GM12878 (cell line): ENCODE measurements at regions not wholly inside any gene's neighbourhood (a gene's known extent, or its start where the extent isn't known, plus 50 kb on each side); places are given as distances from the start of the nearest gene placed in this dataset.
A peak's percentile ranks its signal among the peaks of the same experiment; 100 is the strongest.

Source experiments
- ATAC-seq: fragments of 200-7000 bp; cut with Tn5 transposase; 3 replicates; pipeline ENCODE4 v1.9.1; 2020; ENCODE audit warnings: mild to moderate bottlenecking, moderate library complexity
- BruUV-seq: library from RNA; stranded (reverse); fragments of 400-500 nt; replicated peaks from 2 replicates; lab custom pipeline; 2021; lab: Mats Ljungman, UMichigan
- CTCF ChIA-PET: fragments of 300-600 bp; sonication (Branson Sonifier 250); formaldehyde crosslinking; extraction: SDS; loops from one replicate; lab custom pipeline; 2021; ENCODE audit warnings: inconsistent platforms; lab: Yijun Ruan, JAX
- POLR2A ChIA-PET: fragments of 350-600 bp; formaldehyde crosslinking; extraction: SDS; loops from one replicate; lab custom pipeline; 2021; ENCODE audit warnings: inconsistent platforms; lab: Charles Lee
- RAD21 ChIA-PET: fragments of 300-600 bp; sonication (Branson Sonifier 250); formaldehyde crosslinking; loops from one replicate; lab custom pipeline; 2023; ENCODE audit warnings: antibody characterized with exemption; ENCODE audit not compliant: unreplicated experiment; lab: Charles Lee
- SMC1A ChIA-PET: fragments of 300-600 bp; sonication (Branson Sonifier 250); formaldehyde crosslinking; loops from one replicate; lab custom pipeline; 2023; ENCODE audit not compliant: unreplicated experiment, uncharacterized antibody; lab: Charles Lee
- DNase-seq: peaks from one replicate; pipeline ENCODE4 v3.0.0-alpha.2; 2011; ENCODE audit warnings: low read depth, low spot score
- FAIRE-seq: peaks from 3 replicates; lab custom pipeline; 2011; peaks lifted over from hg19 to GRCh38; lab: Jason Lieb, UNC
- H2AFZ ChIP-seq: 2 replicates; pipeline ENCODE4 v1.6.0; 2011; ENCODE audit warnings: low read depth, low read length, control low read depth; ENCODE audit not compliant: control insufficient read depth
- H3K27ac ChIP-seq: 2 replicates; pipeline ENCODE4 v1.5.1; 2011; ENCODE audit warnings: control low read depth; ENCODE audit not compliant: control insufficient read depth, insufficient read depth
- H3K27me3 ChIP-seq, 2 experiments: replicated peaks in 1 of 2; 2 replicates each; pipeline versions ENCODE4 v1.6.0 to v1.6.1; 2011; ENCODE audit warnings: low read length in 1 of 2; ENCODE audit not compliant: control insufficient read depth in 2 of 2, insufficient read depth in 2 of 2
- H3K36me3 ChIP-seq, 2 experiments: 2 replicates each; pipeline ENCODE4 v1.5.1; 2011; ENCODE audit warnings: low read length in 1 of 2; ENCODE audit not compliant: control insufficient read depth in 2 of 2, insufficient read depth in 2 of 2
- H3K4me1 ChIP-seq: 2 replicates; pipeline ENCODE4 v1.6.1; 2011; ENCODE audit warnings: mild to moderate bottlenecking, low read length, moderate library complexity, mixed read lengths; ENCODE audit not compliant: control insufficient read depth, insufficient read depth
- H3K4me2 ChIP-seq: 2 replicates; pipeline ENCODE4 v1.6.0; 2011; ENCODE audit warnings: control low read depth; ENCODE audit not compliant: control insufficient read depth, insufficient read depth
- H3K4me3 ChIP-seq: fragments of 200-600 bp; sonication (generic); 2 replicates; pipeline ENCODE4 v1.5.1; 2016
- H3K79me2 ChIP-seq: 2 replicates; pipeline ENCODE4 v1.6.0; 2011; ENCODE audit warnings: low read length; ENCODE audit not compliant: control insufficient read depth, insufficient read depth
- H3K9ac ChIP-seq: 2 replicates; pipeline ENCODE4 v1.8.0; 2011; ENCODE audit warnings: low read length, control low read depth, mixed read lengths; ENCODE audit not compliant: control insufficient read depth, insufficient read depth
- H3K9me3 ChIP-seq: replicated peaks from 3 replicates; pipeline ENCODE4 v1.5.1; 2011; ENCODE audit warnings: mild to moderate bottlenecking, low read length; ENCODE audit not compliant: control insufficient read depth, insufficient read depth
- H4K20me1 ChIP-seq: 2 replicates; pipeline ENCODE4 v1.6.0; 2011; ENCODE audit not compliant: control insufficient read depth, insufficient read depth
- ATF7 ChIP-seq: fragments of 450-650 bp; IDR thresholded peaks from 2 replicates; pipeline ENCODE4 v1.6.1; 2016; ENCODE audit warnings: low read depth, mild to moderate bottlenecking
- CHD1 ChIP-seq: IDR thresholded peaks from 2 replicates; pipeline ENCODE4 v1.6.1; 2012; ENCODE audit warnings: low read depth, low read length, improper control_type of control experiment
- IKZF2 ChIP-seq, 2 experiments: fragments of 450-650 bp; IDR thresholded peaks; 2 replicates each; pipeline ENCODE4 v1.6.1; 2017; ENCODE audit warnings: mild to moderate bottlenecking in 2 of 2, moderate library complexity in 2 of 2
- MLLT1 ChIP-seq: fragments of 450-650 bp; IDR thresholded peaks from 2 replicates; pipeline ENCODE4 v1.6.1; 2016; ENCODE audit warnings: mild to moderate bottlenecking
- MTA2 ChIP-seq: fragments of 450-650 bp; IDR thresholded peaks from 2 replicates; pipeline ENCODE4 v1.6.1; 2016; ENCODE audit warnings: low read depth, mild to moderate bottlenecking, moderate library complexity
- RAD21 ChIP-seq: IDR thresholded peaks from 2 replicates; pipeline ENCODE4 v1.6.1; 2011; ENCODE audit warnings: mild to moderate bottlenecking, low read depth, low read length, moderate library complexity; ENCODE audit not compliant: insufficient read depth
- RUNX3 ChIP-seq: IDR thresholded peaks from 2 replicates; pipeline ENCODE4 v1.6.1; 2012; ENCODE audit warnings: low read length, inconsistent platforms
- SMARCA5 ChIP-seq: fragments of 450-650 bp; IDR thresholded peaks from 2 replicates; pipeline ENCODE4 v1.6.1; 2017; ENCODE audit warnings: mild to moderate bottlenecking
- ZBTB11 ChIP-seq: fragments of 450-650 bp; formaldehyde crosslinking; IDR thresholded peaks from 2 replicates; pipeline ENCODE4 v1.5.0; 2022; ENCODE audit warnings: mild to moderate bottlenecking, missing genetic modification characterization
- ZNF24 ChIP-seq: fragments of 450-650 bp; IDR thresholded peaks from 2 replicates; pipeline ENCODE4 v1.6.1; 2017; ENCODE audit warnings: antibody characterized with exemption, mild to moderate bottlenecking
- WGBS: methylation state at CpG from one replicate; pipeline ENCODE4 v1.1.6; 2016; ENCODE audit warnings: low lambda C conversion rate; ENCODE audit not compliant: insufficient replicate concordance, insufficient coverage; ENCODE audit errors: missing lambda C conversion rate; 5-methylcytosine and 5-hydroxymethylcytosine counted together
- in situ Hi-C: fragments of 300-500 bp; cut with MboI; formaldehyde crosslinking; loops from 9 replicates; pipeline ENCODE4 v1.14.3; 2018; ENCODE audit warnings: mixed read lengths
- intact Hi-C: fragments of 100-400 bp; cut with micrococcal nuclease; formaldehyde crosslinking; loops from one replicate; pipeline ENCODE4 v1.14.2; 2022; ENCODE audit not compliant: unreplicated experiment
- TF ChIP-seq, protein P1 (sequence below): IDR thresholded peaks from 2 replicates; pipeline ENCODE4 v1.6.1; 2012; ENCODE audit warnings: low read depth, low read length, improper control_type of control experiment
- TF ChIP-seq, protein P2 (sequence below): fragments of 150-350 bp; IDR thresholded peaks from 2 replicates; pipeline ENCODE4 v1.6.1; 2014; ENCODE audit warnings: mild to moderate bottlenecking, low read depth, low read length
- TF ChIP-seq, protein P3 (sequence below): IDR thresholded peaks from 2 replicates; pipeline ENCODE4 v1.6.1; 2012; ENCODE audit warnings: low read length, inconsistent platforms

- TF ChIP-seq ZNF24: no peak
- TF ChIP-seq RAD21: no peak
- TF ChIP-seq SMARCA5: no peak
- no peak for TF ChIP-seq MTA2
- TF ChIP-seq, protein P1, sequence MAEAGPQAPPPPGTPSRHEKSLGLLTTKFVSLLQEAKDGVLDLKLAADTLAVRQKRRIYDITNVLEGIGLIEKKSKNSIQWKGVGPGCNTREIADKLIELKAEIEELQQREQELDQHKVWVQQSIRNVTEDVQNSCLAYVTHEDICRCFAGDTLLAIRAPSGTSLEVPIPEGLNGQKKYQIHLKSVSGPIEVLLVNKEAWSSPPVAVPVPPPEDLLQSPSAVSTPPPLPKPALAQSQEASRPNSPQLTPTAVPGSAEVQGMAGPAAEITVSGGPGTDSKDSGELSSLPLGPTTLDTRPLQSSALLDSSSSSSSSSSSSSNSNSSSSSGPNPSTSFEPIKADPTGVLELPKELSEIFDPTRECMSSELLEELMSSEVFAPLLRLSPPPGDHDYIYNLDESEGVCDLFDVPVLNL: no peak
Measured at GRCh38 chr13:71055047-71055446, 812.0 kb downstream of the DACH1 start (continued).

- ATAC-seq (peak; percentile 79), DNase-seq (no peak), FAIRE-seq (peak; percentile 82)
- RAD21 ChIA-PET: no interaction called here
- BruUV-seq: no TSS peak
- Histone ChIP-seq H3K9ac (no peak overlapping the region), H3K4me3 (no peak overlapping the region), H3K27ac (no peak overlapping the region), H4K20me1 (no peaks in the 10 kb centered on the region), H3K79me2 (no peaks in the 10 kb centered on the region), H3K4me2 (peak overlapping the region; percentile 25; the same call in 1 of the 2 replicates), H2AFZ (no peak overlapping the region), H3K4me1 (peaks cover 10% of the 10 kb centered on the region), H3K9me3 (peaks cover 2% of the 10 kb centered on the region; the same call in 1 of the 3 replicates), H3K27me3 (no peaks in the 10 kb centered on the region), H3K36me3 (no peaks in the 10 kb centered on the region)
- intact Hi-C loops (no loop called here), in situ Hi-C loops (no loop called here)
- CTCF ChIA-PET: no interaction called here
- 0% methylated on average over 1 of the region's 1 CpG for WGBS
- SMC1A ChIA-PET: no interaction called here
- POLR2A ChIA-PET: no interaction called here
- TF ChIP-seq CHD1 (no peak), ZBTB11 (CRISPR knock-in tag) (no peak), ATF7 (0 out of 2 replicates have a peak, but pooled peaks have one; percentile 20), IKZF2 (IDR thresholded peaks at IDR 0.05) (peak; percentile 40 to 41; a peak in 1 of 4 replicates), MLLT1 (peak; percentile 68; the same call in 1 of the 2 replicates), RUNX3 (peak; percentile 91)
- TF ChIP-seq, protein P2, sequence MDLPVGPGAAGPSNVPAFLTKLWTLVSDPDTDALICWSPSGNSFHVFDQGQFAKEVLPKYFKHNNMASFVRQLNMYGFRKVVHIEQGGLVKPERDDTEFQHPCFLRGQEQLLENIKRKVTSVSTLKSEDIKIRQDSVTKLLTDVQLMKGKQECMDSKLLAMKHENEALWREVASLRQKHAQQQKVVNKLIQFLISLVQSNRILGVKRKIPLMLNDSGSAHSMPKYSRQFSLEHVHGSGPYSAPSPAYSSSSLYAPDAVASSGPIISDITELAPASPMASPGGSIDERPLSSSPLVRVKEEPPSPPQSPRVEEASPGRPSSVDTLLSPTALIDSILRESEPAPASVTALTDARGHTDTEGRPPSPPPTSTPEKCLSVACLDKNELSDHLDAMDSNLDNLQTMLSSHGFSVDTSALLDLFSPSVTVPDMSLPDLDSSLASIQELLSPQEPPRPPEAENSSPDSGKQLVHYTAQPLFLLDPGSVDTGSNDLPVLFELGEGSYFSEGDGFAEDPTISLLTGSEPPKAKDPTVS: no peak
- TF ChIP-seq, protein P3, sequence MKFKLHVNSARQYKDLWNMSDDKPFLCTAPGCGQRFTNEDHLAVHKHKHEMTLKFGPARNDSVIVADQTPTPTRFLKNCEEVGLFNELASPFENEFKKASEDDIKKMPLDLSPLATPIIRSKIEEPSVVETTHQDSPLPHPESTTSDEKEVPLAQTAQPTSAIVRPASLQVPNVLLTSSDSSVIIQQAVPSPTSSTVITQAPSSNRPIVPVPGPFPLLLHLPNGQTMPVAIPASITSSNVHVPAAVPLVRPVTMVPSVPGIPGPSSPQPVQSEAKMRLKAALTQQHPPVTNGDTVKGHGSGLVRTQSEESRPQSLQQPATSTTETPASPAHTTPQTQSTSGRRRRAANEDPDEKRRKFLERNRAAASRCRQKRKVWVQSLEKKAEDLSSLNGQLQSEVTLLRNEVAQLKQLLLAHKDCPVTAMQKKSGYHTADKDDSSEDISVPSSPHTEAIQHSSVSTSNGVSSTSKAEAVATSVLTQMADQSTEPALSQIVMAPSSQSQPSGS: 0 out of 2 replicates have a peak, but pooled peaks have one; percentile 35
Measured at GRCh38 chr13:71054358-71054757, 812.6 kb downstream of the DACH1 start.
